Endothelial cell of umbilical vein (primary cell): ENCODE measurements at regions not wholly inside any gene's neighbourhood (a gene's known extent, or its start where the extent isn't known, plus 50 kb on each side); places are given as distances from the start of the nearest gene placed in this dataset.

Experiments
- BruUV-seq: library from RNA; stranded (reverse); fragments of 400-500 nt; replicated peaks from 2 replicates; lab custom pipeline; 2021; lab: Mats Ljungman, UMichigan
- CTCF ChIA-PET: fragments of 300-600, 350-600 bp; sonication (Branson Sonifier 250); formaldehyde crosslinking; loops from one replicate; lab custom pipeline; 2021; ENCODE audit warnings: antibody characterized with exemption, inconsistent platforms; lab: Charles Lee
- POLR2A ChIA-PET: fragments of 300-600, 350-600 bp; sonication (Branson Sonifier 250); formaldehyde crosslinking; loops from one replicate; lab custom pipeline; 2021; ENCODE audit warnings: antibody characterized with exemption, inconsistent platforms; lab: Charles Lee
- DNase-seq: peaks from one replicate; pipeline ENCODE4 v3.0.0-alpha.2; 2011; ENCODE audit warnings: low read depth, low spot score
- FAIRE-seq: peaks from 2 replicates; lab custom pipeline; 2011; peaks lifted over from hg19 to GRCh38; lab: Jason Lieb, UNC
- H2AFZ ChIP-seq: 2 replicates; pipeline ENCODE4 v1.6.0; 2012; ENCODE audit warnings: low read depth, low read length, control low read depth, inconsistent platforms
- H3K27ac ChIP-seq: 2 replicates; pipeline ENCODE4 v1.5.1; 2011; ENCODE audit warnings: low read depth, mild to moderate bottlenecking, control low read depth, low read length, moderate library complexity; ENCODE audit not compliant: insufficient read depth
- H3K27me3 ChIP-seq, 2 experiments: 2 replicates each; pipeline versions ENCODE4 v1.6.0 to v1.6.1; 2011; ENCODE audit warnings: low read length in 2 of 2, mixed read lengths in 1 of 2; ENCODE audit not compliant: control insufficient read depth in 2 of 2, insufficient read depth in 2 of 2
- H3K36me3 ChIP-seq, 2 experiments: 2 replicates in 1 of 2; 3 replicates in 1 of 2; pipeline ENCODE4 v1.5.1; 2011; ENCODE audit warnings: low read length in 2 of 2, mild to moderate bottlenecking in 1 of 2, moderate library complexity in 1 of 2; ENCODE audit not compliant: control insufficient read depth in 2 of 2, insufficient read depth in 2 of 2; ENCODE audit errors: extremely low read depth in 1 of 2
- H3K4me1 ChIP-seq: 3 replicates; pipeline ENCODE4 v1.5.1; 2011; ENCODE audit warnings: mild to moderate bottlenecking, low read length; ENCODE audit not compliant: control insufficient read depth, insufficient read depth; ENCODE audit errors: extremely low read depth
- H3K4me2 ChIP-seq: 2 replicates; pipeline ENCODE4 v1.6.1; 2011; ENCODE audit warnings: low read length, control low read depth, mixed read lengths; ENCODE audit not compliant: insufficient read depth
- H3K4me3 ChIP-seq, 3 experiments: fragments of 200-600 bp in 1 of 3; sonication (generic), shearing (Covaris generic) in 1 of 3; replicated peaks in 1 of 3; 2 replicates each; pipeline ENCODE4 v1.5.1; 2011 to 2016; ENCODE audit warnings: control low read depth in 3 of 3, low read length in 3 of 3, mild to moderate bottlenecking in 2 of 3, inconsistent platforms in 1 of 3, low read depth in 1 of 3, moderate library complexity in 1 of 3; ENCODE audit not compliant: insufficient read depth in 1 of 3
- H3K79me2 ChIP-seq: 2 replicates; pipeline ENCODE4 v1.6.0; 2012; ENCODE audit warnings: low read length, inconsistent platforms; ENCODE audit not compliant: control insufficient read depth, insufficient read depth
- H3K9ac ChIP-seq: replicated peaks from 2 replicates; pipeline ENCODE3; 2011; ENCODE audit warnings: low read length, control low read depth; ENCODE audit not compliant: insufficient read depth; ENCODE audit errors: extremely low read depth
- H3K9me1 ChIP-seq: replicated peaks from 3 replicates; pipeline ENCODE4 v1.6.0; 2011; ENCODE audit warnings: mild to moderate bottlenecking, low read length; ENCODE audit not compliant: control insufficient read depth, insufficient read depth; ENCODE audit errors: extremely low read depth
- H3K9me3 ChIP-seq: replicated peaks from 2 replicates; pipeline ENCODE4 v1.5.1; 2012; ENCODE audit warnings: low read length, inconsistent platforms; ENCODE audit not compliant: control insufficient read depth, insufficient read depth
- H4K20me1 ChIP-seq: replicated peaks from 2 replicates; pipeline ENCODE3; 2011; ENCODE audit warnings: mild to moderate bottlenecking, low read length; ENCODE audit not compliant: control insufficient read depth, insufficient read depth; ENCODE audit errors: extremely low read depth
- CTCF ChIP-seq, 2 donors: IDR thresholded peaks; 1 replicate in 1 of 2; 2 replicates in 1 of 2; pipeline ENCODE4 v1.5.1; 2011; ENCODE audit warnings: low read length in 2 of 2, mild to moderate bottlenecking in 2 of 2, moderate library complexity in 2 of 2, control low read depth in 1 of 2, inconsistent platforms in 1 of 2, low read depth in 1 of 2; ENCODE audit not compliant: insufficient read depth in 1 of 2; ENCODE audit errors: extremely low read depth in 1 of 2
- EZH2 ChIP-seq: IDR thresholded peaks from 2 replicates; pipeline ENCODE4 v1.6.1; 2012; ENCODE audit warnings: borderline replicate concordance, low read depth, mild to moderate bottlenecking, moderate library complexity, low read length, inconsistent platforms; ENCODE audit not compliant: severe bottlenecking
- FOS ChIP-seq: IDR thresholded peaks from 2 replicates; pipeline ENCODE4 v1.6.1; 2011; ENCODE audit warnings: mild to moderate bottlenecking, low read length, moderate library complexity, borderline replicate concordance; ENCODE audit not compliant: insufficient read depth
- GATA2 ChIP-seq: IDR thresholded peaks from 2 replicates; pipeline ENCODE4 v1.7.0; 2011; ENCODE audit warnings: low read depth, mild to moderate bottlenecking, moderate library complexity, mixed read lengths, low read length; ENCODE audit not compliant: insufficient read length, insufficient read depth
- JUN ChIP-seq: IDR thresholded peaks from 2 replicates; pipeline ENCODE4 v1.6.1; 2011; ENCODE audit warnings: borderline replicate concordance, low read depth; ENCODE audit not compliant: insufficient read length, insufficient read depth
- MAX ChIP-seq: IDR thresholded peaks from 2 replicates; pipeline ENCODE4 v1.6.1; 2011; ENCODE audit not compliant: insufficient read depth, insufficient read length
- MYC ChIP-seq: IDR thresholded peaks from one replicate; pipeline ENCODE4 v1.6.1; 2011; ENCODE audit warnings: mild to moderate bottlenecking, low read depth, low read length
- POLR2A ChIP-seq: IDR thresholded peaks from 2 replicates; pipeline ENCODE4 v1.6.1; 2012; ENCODE audit warnings: low read depth, mild to moderate bottlenecking, control low read depth, low read length
- POLR2AphosphoS5 ChIP-seq: IDR thresholded peaks from 2 replicates; pipeline ENCODE4 v1.6.1; 2012; ENCODE audit warnings: low read depth, mild to moderate bottlenecking, control low read depth, low read length, moderate library complexity; ENCODE audit not compliant: insufficient read depth
- dilution Hi-C: fragments of 300-500 bp; cut with MboI; formaldehyde crosslinking; loops from one replicate; pipeline ENCODE4 v1.15.0; 2019; ENCODE audit warnings: low sequenced_read_pairs; ENCODE audit not compliant: extremely low pct_ligation_motif_present
- intact Hi-C: fragments of 100-400 bp; cut with micrococcal nuclease; formaldehyde crosslinking; loops from one replicate; pipeline ENCODE4 v1.10.0; 2022

GRCh38 chr11:32183512-32183911, 92.6 kb downstream of the RCN1 start:
- Histone ChIP-seq H2AFZ (no peak overlapping the region), H3K9me3 (no peaks in the 10 kb centered on the region), H3K27ac (no peak overlapping the region), H3K27me3 (peaks cover 5 to 9% of the 10 kb centered on the region in 2 experiments), H3K36me3 (no peaks in the 10 kb centered on the region), H3K4me1 (no peaks in the 10 kb centered on the region), H3K4me3 (no peak overlapping the region), H3K9ac (no peak overlapping the region), H3K9me1 (no peaks in the 10 kb centered on the region), H3K79me2 (no peaks in the 10 kb centered on the region), H3K4me2 (no peak overlapping the region), H4K20me1 (no peaks in the 10 kb centered on the region)
- TF ChIP-seq JUN (no peak), MAX (no peak), POLR2A (no peak), CTCF (IDR thresholded peaks at IDR 0.05; ENCODE audit: extremely low read depth in 1 of 2, insufficient read depth in 1 of 2, low read depth in 1 of 2, low read length in 2 of 2) (no peak), MYC (no peak), FOS (no peak), EZH2 (no peak), POLR2AphosphoS5 (no peak), GATA2 (no peak)
- ChIA-PET CTCF (interaction anchor here (1.4 to 1.5 kb wide), 2 partner anchors 11 to 132 kb away, joined by 3 read pairs; no protein-coding TSS in a partner anchor), POLR2A (no interaction called here)
- BruUV-seq: no TSS peak
- no peak for FAIRE-seq
- intact Hi-C loops (no loop called here), dilution Hi-C loops (no loop called here)
- no peak for DNase-seq
